ENCODE measurements at regions not wholly inside any gene's neighbourhood (a gene's known extent, or its start where the extent isn't known, plus 50 kb on each side); places are given as distances from the start of the nearest gene placed in this dataset.

GRCh38 chr12:92596383-92596782 is 106.4 kb upstream of the PLEKHG7 start:
- H3K9ac ChIP-seq (ENCODE audit: low read length) = no peak overlapping the region
- intact Hi-C loops (cut with micrococcal nuclease) = no loop called here
- ChIA-PET RAD21 (ENCODE audit: low non-redundant PET in 1 of 2, low total read pairs in 2 of 2, uncharacterized antibody in 2 of 2, unreplicated experiment in 2 of 2) (no interaction called here), POLR2A (no interaction called here), CTCF (no interaction called here)
- TF ChIP-seq JUND (IDR thresholded peaks at IDR 0.05) (no peak), SRF (IDR thresholded peaks at IDR 0.05; ENCODE audit: low read depth) (no peak), ELF1 (IDR thresholded peaks at IDR 0.05; ENCODE audit: borderline replicate concordance, low read depth) (no peak), EZH2phosphoT487 (IDR thresholded peaks at IDR 0.05; ENCODE audit: borderline replicate concordance) (no peak), SIN3A (IDR thresholded peaks at IDR 0.05; ENCODE audit: low read depth) (no peak), SP1 (IDR thresholded peaks at IDR 0.05; ENCODE audit: low read depth) (no peak)
- no TSS peak for BruUV-seq (replicated peaks)
- no peaks in the 10 kb centered on the region; a peak in 1 of 4 replicates for H3K4me1 ChIP-seq (ENCODE audit: control insufficient read depth in 1 of 2, insufficient read depth in 2 of 2, low read length in 2 of 2)
- ATAC-seq (no peak), DNase-seq (ENCODE audit: low read depth, low spot score) (no peak)
- H3K4me2 ChIP-seq (ENCODE audit: low read length) = no peak overlapping the region
- H3K79me2 ChIP-seq (ENCODE audit: insufficient read depth, low read length) = no peaks in the 10 kb centered on the region
- H3K4me3 ChIP-seq (replicated peaks in 1 of 2; ENCODE audit: low read depth in 1 of 2, low read length in 2 of 2) = no peak overlapping the region
- no peak overlapping the region for H3K27ac ChIP-seq (ENCODE audit: low read depth, low read length)
- no peaks in the 10 kb centered on the region for H3K9me3 ChIP-seq (ENCODE audit: control insufficient read depth in 1 of 2, insufficient read depth in 1 of 2, low read depth in 1 of 2, low read length in 2 of 2)
- H4K20me1 ChIP-seq (ENCODE audit: insufficient read depth) = no peaks in the 10 kb centered on the region
- no peak overlapping the region for H2AFZ ChIP-seq (ENCODE audit: low read depth, low read length, poor library complexity, severe bottlenecking)
- no peaks in the 10 kb centered on the region for H3K36me3 ChIP-seq (ENCODE audit: control insufficient read depth in 1 of 2, insufficient read depth in 2 of 2, low read length in 2 of 2)
- no peaks in the 10 kb centered on the region for H3K27me3 ChIP-seq (ENCODE audit: insufficient read depth, low read length)
- H3K9me2 ChIP-seq (ENCODE audit: insufficient read depth) = no peaks in the 10 kb centered on the region

GRCh38 chr12:92595663-92596062 is 107.1 kb upstream of the PLEKHG7 start:
- Histone ChIP-seq H3K36me3 (ENCODE audit: control insufficient read depth in 1 of 2, insufficient read depth in 2 of 2, low read length in 2 of 2) (no peaks in the 10 kb centered on the region), H3K9me2 (ENCODE audit: insufficient read depth) (no peaks in the 10 kb centered on the region), H3K9ac (ENCODE audit: low read length) (no peak overlapping the region), H2AFZ (ENCODE audit: low read depth, low read length, poor library complexity, severe bottlenecking) (no peak overlapping the region), H3K27ac (ENCODE audit: low read depth, low read length) (no peak overlapping the region), H3K27me3 (ENCODE audit: insufficient read depth, low read length) (no peaks in the 10 kb centered on the region), H3K79me2 (ENCODE audit: insufficient read depth, low read length) (no peaks in the 10 kb centered on the region), H3K4me3 (replicated peaks in 1 of 2; ENCODE audit: low read depth in 1 of 2, low read length in 2 of 2) (no peak overlapping the region), H3K4me1 (ENCODE audit: control insufficient read depth in 1 of 2, insufficient read depth in 2 of 2, low read length in 2 of 2) (no peaks in the 10 kb centered on the region; a peak in 1 of 4 replicates), H3K9me3 (ENCODE audit: control insufficient read depth in 1 of 2, insufficient read depth in 1 of 2, low read depth in 1 of 2, low read length in 2 of 2) (no peaks in the 10 kb centered on the region), H3K4me2 (ENCODE audit: low read length) (no peak overlapping the region), H4K20me1 (ENCODE audit: insufficient read depth) (no peaks in the 10 kb centered on the region)
- no TSS peak for BruUV-seq (replicated peaks)
- ChIA-PET POLR2A (no interaction called here), CTCF (no interaction called here), RAD21 (ENCODE audit: low non-redundant PET in 1 of 2, low total read pairs in 2 of 2, uncharacterized antibody in 2 of 2, unreplicated experiment in 2 of 2) (no interaction called here)
- TF ChIP-seq SP1 (IDR thresholded peaks at IDR 0.05; ENCODE audit: low read depth) = no peak
- TF ChIP-seq ELF1 (IDR thresholded peaks at IDR 0.05; ENCODE audit: borderline replicate concordance, low read depth) = no peak
- intact Hi-C loops (cut with micrococcal nuclease) = no loop called here
- no peak for DNase-seq (ENCODE audit: low read depth, low spot score)
- ATAC-seq = no peak

Data from HCT116 (cell line).